K562 (cell line): ENCODE measurements at regions not wholly inside any gene's neighbourhood (a gene's known extent, or its start where the extent isn't known, plus 50 kb on each side); places are given as distances from the start of the nearest gene placed in this dataset.

Experiments used
- ATAC-seq: fragments of 200-7000 bp; cut with Tn5 transposase; 3 replicates; pipeline ENCODE4 v1.9.1; 2020; ENCODE audit warnings: moderate library complexity
- BruUV-seq: library from RNA; stranded (reverse); fragments of 400-500 nt; replicated peaks from 2 replicates; lab custom pipeline; 2021; lab: Mats Ljungman, UMichigan
- CTCF ChIA-PET: fragments of 300-600 bp; formaldehyde crosslinking; extraction: SDS; loops from one replicate; lab custom pipeline; 2021; ENCODE audit warnings: low intra/inter-chr PET ratio; lab: Yijun Ruan, JAX
- POLR2A ChIA-PET: fragments of 300-600, 350-650 bp; sonication (Branson Sonifier 250); formaldehyde crosslinking; extraction: SDS; loops from one replicate; lab custom pipeline; 2021; ENCODE audit warnings: antibody characterized with exemption, inconsistent platforms; lab: Yijun Ruan, JAX
- DNase-seq, 4 experiments: peaks; one replicate each; pipeline versions ENCODE4 v3.0.0 to v3.0.0-alpha.2; 2011 to 2018; ENCODE audit warnings: low spot score in 3 of 4, mixed read lengths in 3 of 4; ENCODE audit errors: extremely low read depth in 1 of 4
- FAIRE-seq: peaks from 2 replicates; lab custom pipeline; 2011; peaks lifted over from hg19 to GRCh38; lab: Jason Lieb, UNC
- H2AFZ ChIP-seq: 2 replicates; pipeline ENCODE4 v1.6.0; 2011; ENCODE audit warnings: low read depth, low read length, control low read depth, inconsistent platforms
- H3K27ac ChIP-seq: fragments of 200-600 bp; 3 replicates; pipeline ENCODE4 v1.8.0; 2011; ENCODE audit warnings: low read depth, mild to moderate bottlenecking, control low read depth, inconsistent platforms, low read length, moderate library complexity, mixed read lengths; ENCODE audit errors: extremely low read depth
- H3K27me3 ChIP-seq, 2 experiments: fragments of 300-600 bp in 1 of 2; 2 replicates in 1 of 2; 3 replicates in 1 of 2; pipeline versions ENCODE4 v1.6.0 to v1.8.0; 2011; ENCODE audit warnings: inconsistent platforms in 2 of 2, low read length in 2 of 2, mild to moderate bottlenecking in 1 of 2, mixed read lengths in 1 of 2, moderate library complexity in 1 of 2; ENCODE audit not compliant: control insufficient read depth in 2 of 2, insufficient read depth in 2 of 2
- H3K36me3 ChIP-seq: fragments of 300-600 bp; 3 replicates; pipeline ENCODE4 v1.8.0; 2011; ENCODE audit warnings: mild to moderate bottlenecking, low read length, inconsistent platforms; ENCODE audit not compliant: control insufficient read depth, insufficient read depth
- H3K4me1 ChIP-seq, 2 experiments: fragments of 200-600 bp in 1 of 2; replicated peaks in 1 of 2; 2 replicates in 1 of 2; 3 replicates in 1 of 2; pipeline versions ENCODE4 v1.5.1 to v1.8.0; 2011; ENCODE audit warnings: inconsistent platforms in 2 of 2, low read length in 2 of 2, mild to moderate bottlenecking in 1 of 2, mixed read lengths in 1 of 2, moderate library complexity in 1 of 2; ENCODE audit not compliant: control insufficient read depth in 2 of 2, insufficient read depth in 2 of 2
- H3K4me2 ChIP-seq: 2 replicates; pipeline ENCODE4 v1.6.1; 2011; ENCODE audit warnings: low read length, control low read depth, inconsistent platforms, mixed read lengths; ENCODE audit not compliant: insufficient read depth
- H3K4me3 ChIP-seq: fragments of 200-600 bp; sonication (generic), shearing (Covaris generic); 2 replicates; pipeline ENCODE4 v1.5.1; 2016; ENCODE audit warnings: control low read depth, inconsistent platforms
- H3K79me2 ChIP-seq: fragments of 200-600 bp; 3 replicates; pipeline ENCODE4 v1.8.0; 2011; ENCODE audit warnings: low read length, inconsistent platforms; ENCODE audit not compliant: control insufficient read depth, insufficient read depth
- H3K9ac ChIP-seq, 2 experiments: 2 replicates each; pipeline versions ENCODE4 v1.6.0 to v1.6.1; 2011; ENCODE audit warnings: low read depth in 2 of 2, low read length in 2 of 2, control low read depth in 1 of 2, inconsistent platforms in 1 of 2, mild to moderate bottlenecking in 1 of 2, mixed read lengths in 1 of 2; ENCODE audit not compliant: insufficient read depth in 1 of 2
- H3K9me1 ChIP-seq: one replicate; pipeline ENCODE4 v1.6.0; 2011; ENCODE audit warnings: inconsistent platforms, mild to moderate bottlenecking, low read length, moderate library complexity; ENCODE audit not compliant: control insufficient read depth, insufficient read depth
- H3K9me3 ChIP-seq: replicated peaks from 2 replicates; pipeline ENCODE4 v1.5.1; 2011; ENCODE audit warnings: low read depth, low read length, inconsistent platforms; ENCODE audit not compliant: control insufficient read depth, insufficient read depth
- H4K20me1 ChIP-seq: replicated peaks from 2 replicates; pipeline ENCODE4 v1.6.1; 2011; ENCODE audit warnings: low read length, inconsistent platforms, mixed read lengths; ENCODE audit not compliant: control insufficient read depth, insufficient read depth
- EP300 ChIP-seq: IDR thresholded peaks from 2 replicates; pipeline ENCODE4 v1.6.1; 2012; ENCODE audit warnings: low read length, improper control_type of control experiment
- GATA2 ChIP-seq: sonication (generic); formaldehyde crosslinking; IDR thresholded peaks from 2 replicates; pipeline ENCODE4 v1.4.0; 2020; ENCODE audit warnings: mild to moderate bottlenecking, missing genetic modification reagents
- KDM1A ChIP-seq, 2 experiments: fragments of 450-650 bp; IDR thresholded peaks; 2 replicates each; pipeline ENCODE4 v1.6.1; 2016; ENCODE audit warnings: mild to moderate bottlenecking in 2 of 2
- MAFF ChIP-seq: IDR thresholded peaks from 2 replicates; pipeline ENCODE4 v1.6.1; 2012; ENCODE audit warnings: low read length, improper control_type of control experiment
- MED1 ChIP-seq: sonication (generic); formaldehyde crosslinking; IDR thresholded peaks from 2 replicates; pipeline ENCODE4 v1.8.1; 2023; ENCODE audit warnings: missing genetic modification reagents, borderline replicate concordance
- NCOA2 ChIP-seq, 2 experiments: fragments of 450-650 bp; IDR thresholded peaks; 2 replicates each; pipeline ENCODE4 v1.6.1; 2018; ENCODE audit warnings: mild to moderate bottlenecking in 2 of 2, moderate library complexity in 1 of 2; ENCODE audit not compliant: partially characterized antibody in 2 of 2
- TEAD2 ChIP-seq: fragments of 450-650 bp; IDR thresholded peaks from 2 replicates; pipeline ENCODE4 v1.6.1; 2016; ENCODE audit warnings: missing genetic modification characterization, control low read depth, missing compliant biosample characterization
- ZBTB9 ChIP-seq: fragments of 450-650 bp; formaldehyde crosslinking; IDR thresholded peaks from 2 replicates; pipeline ENCODE4 v1.4.0; 2020; ENCODE audit warnings: mild to moderate bottlenecking, moderate library complexity
- ZNF77 ChIP-seq: fragments of 250-450 bp; sonication (Bioruptor Pico); IDR thresholded peaks from 2 replicates; pipeline ENCODE4 v1.5.0; 2020
- ZSCAN29 ChIP-seq: fragments of 450-650 bp; IDR thresholded peaks from 2 replicates; pipeline ENCODE4 v1.6.1; 2017
- WGBS: fragments of 100-300 bp; shearing (Covaris generic); methylation state at CpG from one replicate; pipeline ENCODE4 v1.1.6; 2016; ENCODE audit warnings: low coverage, mixed read lengths; ENCODE audit not compliant: insufficient coverage; ENCODE audit errors: missing lambda C conversion rate; 5-methylcytosine and 5-hydroxymethylcytosine counted together
- in situ Hi-C: fragments of 300-500 bp; cut with MboI; formaldehyde crosslinking; loops from 4 replicates; pipeline ENCODE4 v1.15.0; 2018; ENCODE audit warnings: inconsistent platforms, mixed read lengths
- intact Hi-C: fragments of 100-400 bp; cut with micrococcal nuclease; formaldehyde crosslinking; loops from 2 replicates; pipeline ENCODE4 v1.14.2; 2022
- TF ChIP-seq, protein P1 (sequence below): sonication (generic); formaldehyde crosslinking; IDR thresholded peaks from 2 replicates; pipeline ENCODE4 v1.8.0; 2022; ENCODE audit warnings: missing genetic modification reagents, mild to moderate bottlenecking, borderline replicate concordance
- TF ChIP-seq, protein P2 (sequence below): fragments of 450-650 bp; IDR thresholded peaks from 2 replicates; pipeline ENCODE4 v1.6.1; 2018; ENCODE audit not compliant: partially characterized antibody
- TF ChIP-seq, protein P3 (sequence below): IDR thresholded peaks from 2 replicates; pipeline ENCODE4 v1.6.1; 2012; ENCODE audit warnings: low read depth, low read length, improper control_type of control experiment, borderline replicate concordance
- TF ChIP-seq, protein P4 (sequence below): IDR thresholded peaks from 2 replicates; pipeline ENCODE4 v1.6.1; 2011; ENCODE audit warnings: borderline replicate concordance, low read depth, mild to moderate bottlenecking, moderate library complexity, low read length; ENCODE audit not compliant: insufficient read depth, poor library complexity, severe bottlenecking

DNA sequence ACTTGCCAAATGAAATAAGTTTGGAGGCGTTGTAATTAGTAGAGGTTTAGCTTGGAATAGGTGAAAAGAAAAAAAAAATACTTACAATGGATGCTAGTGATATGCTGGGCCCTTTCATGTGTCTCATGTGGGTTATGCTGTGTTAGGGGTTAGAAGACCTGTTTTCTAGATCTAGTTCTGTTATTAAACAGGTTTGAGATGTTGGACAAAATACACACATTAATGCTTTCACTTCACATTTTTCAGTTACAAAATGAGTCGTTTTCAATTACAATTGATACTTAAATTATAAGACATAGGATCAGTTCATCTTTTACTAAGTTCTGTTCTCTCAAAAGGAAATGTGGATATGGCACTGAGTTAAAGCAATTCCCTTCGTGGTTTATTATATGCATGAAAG, 509.8 kb downstream of the EPM2A start:
- ChIA-PET CTCF (no interaction called here), POLR2A (no interaction called here)
- Histone ChIP-seq H3K9me1 (no peaks in the 10 kb centered on the region), H3K4me1 (no peaks in the 10 kb centered on the region), H3K4me3 (no peak overlapping the region), H4K20me1 (no peaks in the 10 kb centered on the region), H2AFZ (no peak overlapping the region), H3K27me3 (no peaks in the 10 kb centered on the region), H3K4me2 (no peak overlapping the region), H3K79me2 (no peaks in the 10 kb centered on the region), H3K36me3 (no peaks in the 10 kb centered on the region), H3K27ac (no peak overlapping the region), H3K9me3 (no peaks in the 10 kb centered on the region; the same call in 1 of the 2 replicates), H3K9ac (no peak overlapping the region)
- 0% methylated on average over 3 of the region's 3 CpGs for WGBS
- no peak for FAIRE-seq
- no peak for DNase-seq
- in situ Hi-C loops = no loop called here
- BruUV-seq = no TSS peak
- intact Hi-C loops = no loop called here
- ATAC-seq = no peak
- TF ChIP-seq MED1 (CRISPR knock-in tag) (no peak), ZNF77 (CRISPR knock-in tag) (no peak), ZSCAN29 (no peak), KDM1A (IDR thresholded peaks at IDR 0.05) (no peak), TEAD2 (tag) (no peak), EP300 (no peak), ZBTB9 (no peak), GATA2 (CRISPR knock-in tag) (no peak), NCOA2 (IDR thresholded peaks at IDR 0.05; ENCODE audit: partially characterized antibody in 2 of 2) (no peak), MAFF (no peak)
- TF ChIP-seq, protein P1, sequence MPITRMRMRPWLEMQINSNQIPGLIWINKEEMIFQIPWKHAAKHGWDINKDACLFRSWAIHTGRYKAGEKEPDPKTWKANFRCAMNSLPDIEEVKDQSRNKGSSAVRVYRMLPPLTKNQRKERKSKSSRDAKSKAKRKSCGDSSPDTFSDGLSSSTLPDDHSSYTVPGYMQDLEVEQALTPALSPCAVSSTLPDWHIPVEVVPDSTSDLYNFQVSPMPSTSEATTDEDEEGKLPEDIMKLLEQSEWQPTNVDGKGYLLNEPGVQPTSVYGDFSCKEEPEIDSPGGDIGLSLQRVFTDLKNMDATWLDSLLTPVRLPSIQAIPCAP = no peak
- TF ChIP-seq, protein P2, sequence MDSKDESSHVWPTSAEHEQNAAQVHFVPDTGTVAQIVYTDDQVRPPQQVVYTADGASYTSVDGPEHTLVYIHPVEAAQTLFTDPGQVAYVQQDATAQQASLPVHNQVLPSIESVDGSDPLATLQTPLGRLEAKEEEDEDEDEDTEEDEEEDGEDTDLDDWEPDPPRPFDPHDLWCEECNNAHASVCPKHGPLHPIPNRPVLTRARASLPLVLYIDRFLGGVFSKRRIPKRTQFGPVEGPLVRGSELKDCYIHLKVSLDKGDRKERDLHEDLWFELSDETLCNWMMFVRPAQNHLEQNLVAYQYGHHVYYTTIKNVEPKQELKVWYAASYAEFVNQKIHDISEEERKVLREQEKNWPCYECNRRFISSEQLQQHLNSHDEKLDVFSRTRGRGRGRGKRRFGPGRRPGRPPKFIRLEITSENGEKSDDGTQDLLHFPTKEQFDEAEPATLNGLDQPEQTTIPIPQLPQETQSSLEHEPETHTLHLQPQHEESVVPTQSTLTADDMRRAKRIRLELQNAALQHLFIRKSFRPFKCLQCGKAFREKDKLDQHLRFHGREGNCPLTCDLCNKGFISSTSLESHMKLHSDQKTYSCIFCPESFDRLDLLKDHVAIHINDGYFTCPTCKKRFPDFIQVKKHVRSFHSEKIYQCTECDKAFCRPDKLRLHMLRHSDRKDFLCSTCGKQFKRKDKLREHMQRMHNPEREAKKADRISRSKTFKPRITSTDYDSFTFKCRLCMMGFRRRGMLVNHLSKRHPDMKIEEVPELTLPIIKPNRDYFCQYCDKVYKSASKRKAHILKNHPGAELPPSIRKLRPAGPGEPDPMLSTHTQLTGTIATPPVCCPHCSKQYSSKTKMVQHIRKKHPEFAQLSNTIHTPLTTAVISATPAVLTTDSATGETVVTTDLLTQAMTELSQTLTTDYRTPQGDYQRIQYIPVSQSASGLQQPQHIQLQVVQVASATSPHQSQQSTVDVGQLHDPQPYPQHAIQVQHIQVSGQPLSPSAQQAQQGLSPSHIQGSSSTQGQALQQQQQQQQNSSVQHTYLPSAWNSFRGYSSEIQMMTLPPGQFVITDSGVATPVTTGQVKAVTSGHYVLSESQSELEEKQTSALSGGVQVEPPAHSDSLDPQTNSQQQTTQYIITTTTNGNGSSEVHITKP = no peak
- TF ChIP-seq, protein P3, sequence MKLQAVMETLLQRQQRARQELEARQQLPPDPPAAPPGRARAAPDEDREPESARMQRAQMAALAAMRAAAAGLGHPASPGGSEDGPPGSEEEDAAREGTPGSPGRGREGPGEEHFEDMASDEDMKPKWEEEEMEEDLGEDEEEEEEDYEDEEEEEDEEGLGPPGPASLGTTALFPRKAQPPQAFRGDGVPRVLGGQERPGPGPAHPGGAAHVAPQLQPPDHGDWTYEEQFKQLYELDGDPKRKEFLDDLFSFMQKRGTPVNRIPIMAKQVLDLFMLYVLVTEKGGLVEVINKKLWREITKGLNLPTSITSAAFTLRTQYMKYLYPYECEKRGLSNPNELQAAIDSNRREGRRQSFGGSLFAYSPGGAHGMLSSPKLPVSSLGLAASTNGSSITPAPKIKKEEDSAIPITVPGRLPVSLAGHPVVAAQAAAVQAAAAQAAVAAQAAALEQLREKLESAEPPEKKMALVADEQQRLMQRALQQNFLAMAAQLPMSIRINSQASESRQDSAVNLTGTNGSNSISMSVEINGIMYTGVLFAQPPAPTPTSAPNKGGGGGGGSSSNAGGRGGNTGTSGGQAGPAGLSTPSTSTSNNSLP = no peak
- TF ChIP-seq, protein P4, sequence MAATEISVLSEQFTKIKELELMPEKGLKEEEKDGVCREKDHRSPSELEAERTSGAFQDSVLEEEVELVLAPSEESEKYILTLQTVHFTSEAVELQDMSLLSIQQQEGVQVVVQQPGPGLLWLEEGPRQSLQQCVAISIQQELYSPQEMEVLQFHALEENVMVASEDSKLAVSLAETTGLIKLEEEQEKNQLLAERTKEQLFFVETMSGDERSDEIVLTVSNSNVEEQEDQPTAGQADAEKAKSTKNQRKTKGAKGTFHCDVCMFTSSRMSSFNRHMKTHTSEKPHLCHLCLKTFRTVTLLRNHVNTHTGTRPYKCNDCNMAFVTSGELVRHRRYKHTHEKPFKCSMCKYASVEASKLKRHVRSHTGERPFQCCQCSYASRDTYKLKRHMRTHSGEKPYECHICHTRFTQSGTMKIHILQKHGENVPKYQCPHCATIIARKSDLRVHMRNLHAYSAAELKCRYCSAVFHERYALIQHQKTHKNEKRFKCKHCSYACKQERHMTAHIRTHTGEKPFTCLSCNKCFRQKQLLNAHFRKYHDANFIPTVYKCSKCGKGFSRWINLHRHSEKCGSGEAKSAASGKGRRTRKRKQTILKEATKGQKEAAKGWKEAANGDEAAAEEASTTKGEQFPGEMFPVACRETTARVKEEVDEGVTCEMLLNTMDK = no peak
